H1 (cell line): ENCODE measurements at regions not wholly inside any gene's neighbourhood (a gene's known extent, or its start where the extent isn't known, plus 50 kb on each side); places are given as distances from the start of the nearest gene placed in this dataset.

Experiments
- ATF3 ChIP-seq: IDR thresholded peaks from 2 replicates; pipeline ENCODE4 v1.6.1; 2011; ENCODE audit warnings: low read depth, mild to moderate bottlenecking, low read length; ENCODE audit not compliant: insufficient read depth
- CBX8 ChIP-seq: fragments of 300-800, 300-1000 bp; sonication (generic); IDR thresholded peaks from 2 replicates; pipeline ENCODE4 v1.7.1; 2016; ENCODE audit warnings: low read depth, low read length, borderline replicate concordance
- EGR1 ChIP-seq: IDR thresholded peaks from 2 replicates; pipeline ENCODE4 v1.6.1; 2011; ENCODE audit warnings: low read depth, low read length, borderline replicate concordance
- KDM1A ChIP-seq: fragments of 200-600, 300-600 bp; sonication (generic); IDR thresholded peaks from 2 replicates; pipeline ENCODE4 v1.7.1; 2016; ENCODE audit warnings: mild to moderate bottlenecking, low read length, borderline replicate concordance
- SIN3A ChIP-seq, 2 experiments: IDR thresholded peaks in 1 of 2; conservative IDR thresholded peaks in 1 of 2; 2 replicates each; pipeline ENCODE4 v1.6.1; 2011 to 2012; ENCODE audit warnings: low read length in 2 of 2, improper control_type of control experiment in 1 of 2, low read depth in 1 of 2, mild to moderate bottlenecking in 1 of 2

GRCh38 chr12:92629349-92630065 lies 73.3 kb upstream of the PLEKHG7 start (continued):
- TF ChIP-seq KDM1A (no peak), SIN3A (conservative IDR thresholded peaks at IDR 0.05 in 1 of 2, IDR thresholded peaks at IDR 0.05 in 1 of 2; ENCODE audit: low read depth in 1 of 2, low read length in 2 of 2) (no peak), EGR1 (no peak), ATF3 (no peak), CBX8 (no peak)
